Hepatocyte (in vitro differentiated cells): ENCODE measurements at regions not wholly inside any gene's neighbourhood (a gene's known extent, or its start where the extent isn't known, plus 50 kb on each side); places are given as distances from the start of the nearest gene placed in this dataset.
"Not testable (repeated sequence)": the region's sequence is repeated elsewhere in the genome, so short reads cannot be mapped to it uniquely, and the experiment has no call there.

Source experiments
- EZH2 ChIP-seq: fragments of 200-600 bp; sonication (generic); IDR thresholded peaks from 2 replicates; pipeline ENCODE4 v1.6.1; 2016; ENCODE audit warnings: antibody characterized with exemption, mild to moderate bottlenecking, borderline replicate concordance
- EZH2phosphoT487 ChIP-seq: fragments of 200-600 bp; sonication (generic); IDR thresholded peaks from one replicate; pipeline ENCODE4 v1.6.1; 2018; ENCODE audit warnings: antibody characterized with exemption, mild to moderate bottlenecking, low read depth, moderate library complexity; ENCODE audit not compliant: unreplicated experiment, severe bottlenecking
- TF ChIP-seq, protein P1 (sequence below): fragments of 200-600 bp; sonication (generic); IDR thresholded peaks from 2 replicates; pipeline ENCODE4 v1.5.1; 2016; ENCODE audit warnings: antibody characterized with exemption, mild to moderate bottlenecking; ENCODE audit not compliant: poor library complexity

DNA sequence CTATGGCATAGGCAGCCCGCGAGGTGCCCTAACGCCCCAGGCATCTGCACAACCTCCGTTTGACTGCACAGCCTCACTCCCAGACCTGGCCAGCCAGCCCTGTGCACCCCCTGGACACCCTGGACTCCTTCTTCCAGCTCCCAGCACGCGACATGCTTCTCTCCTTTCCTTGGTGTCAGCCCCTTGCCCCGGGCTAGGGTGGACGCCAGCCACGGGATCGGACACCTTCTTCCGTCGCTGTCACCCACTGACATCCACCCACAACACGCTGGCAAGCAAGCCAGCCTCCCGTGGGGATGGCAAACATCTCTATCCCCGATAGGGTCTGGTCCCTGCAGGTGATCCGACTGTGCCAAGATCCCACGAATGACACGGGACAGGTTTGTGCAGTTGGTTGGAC is 60.5 kb upstream of the FCGR2A start:
- TF ChIP-seq EZH2phosphoT487, EZH2: not testable (repeated sequence)
- TF ChIP-seq, protein P1, sequence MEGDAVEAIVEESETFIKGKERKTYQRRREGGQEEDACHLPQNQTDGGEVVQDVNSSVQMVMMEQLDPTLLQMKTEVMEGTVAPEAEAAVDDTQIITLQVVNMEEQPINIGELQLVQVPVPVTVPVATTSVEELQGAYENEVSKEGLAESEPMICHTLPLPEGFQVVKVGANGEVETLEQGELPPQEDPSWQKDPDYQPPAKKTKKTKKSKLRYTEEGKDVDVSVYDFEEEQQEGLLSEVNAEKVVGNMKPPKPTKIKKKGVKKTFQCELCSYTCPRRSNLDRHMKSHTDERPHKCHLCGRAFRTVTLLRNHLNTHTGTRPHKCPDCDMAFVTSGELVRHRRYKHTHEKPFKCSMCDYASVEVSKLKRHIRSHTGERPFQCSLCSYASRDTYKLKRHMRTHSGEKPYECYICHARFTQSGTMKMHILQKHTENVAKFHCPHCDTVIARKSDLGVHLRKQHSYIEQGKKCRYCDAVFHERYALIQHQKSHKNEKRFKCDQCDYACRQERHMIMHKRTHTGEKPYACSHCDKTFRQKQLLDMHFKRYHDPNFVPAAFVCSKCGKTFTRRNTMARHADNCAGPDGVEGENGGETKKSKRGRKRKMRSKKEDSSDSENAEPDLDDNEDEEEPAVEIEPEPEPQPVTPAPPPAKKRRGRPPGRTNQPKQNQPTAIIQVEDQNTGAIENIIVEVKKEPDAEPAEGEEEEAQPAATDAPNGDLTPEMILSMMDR: not testable (repeated sequence)
